Tibial artery (tissue), 4 donors: ENCODE measurements at regions not wholly inside any gene's neighbourhood (a gene's known extent, or its start where the extent isn't known, plus 50 kb on each side); places are given as distances from the start of the nearest gene placed in this dataset.
A peak's percentile ranks its signal among the peaks of the same experiment; 100 is the strongest.

Experiments
- DNase-seq, 2 donors: peaks; one replicate each; pipeline ENCODE4 v3.0.0-alpha.2; 2019
- H3K27ac ChIP-seq, 2 donors: fragments of 200-600 bp; sonication (generic) in 1 of 2; 1 replicate in 1 of 2; 2 replicates in 1 of 2; pipeline ENCODE4 v1.5.1; 2018 to 2019; ENCODE audit warnings: mild to moderate bottlenecking in 1 of 2
- H3K27me3 ChIP-seq, 2 donors: fragments of 200-600 bp; sonication (generic) in 1 of 2; one replicate each; pipeline versions ENCODE4 v1.5.1 to v1.6.0; 2016 to 2019
- H3K36me3 ChIP-seq, 3 donors: fragments of 200-600 bp; sonication (generic) in 2 of 3; one replicate each; pipeline ENCODE4 v1.5.1; 2016 to 2019; ENCODE audit warnings: mild to moderate bottlenecking in 2 of 3
- H3K4me1 ChIP-seq, 4 donors: fragments of 200-600 bp; sonication (generic) in 2 of 4; 1 replicate in 3 of 4; 2 replicates in 1 of 4; pipeline ENCODE4 v1.5.1; 2016 to 2019
- H3K4me3 ChIP-seq, 2 donors: fragments of 200-600 bp; sonication (generic) in 1 of 2; 1 replicate in 1 of 2; 2 replicates in 1 of 2; pipeline ENCODE4 v1.5.1; 2018 to 2019; ENCODE audit warnings: mild to moderate bottlenecking in 2 of 2
- H3K9me3 ChIP-seq, 3 donors: fragments of 200-600 bp; sonication (generic) in 1 of 3; one replicate each; pipeline ENCODE4 v1.5.1; 2016 to 2019
- intact Hi-C: fragments of 100-400 bp; cut with DNase I; formaldehyde crosslinking; loops from one replicate; pipeline ENCODE4 v1.15.0; 2023; ENCODE audit warnings: low total_unique reads
- TF ChIP-seq, protein P1 (sequence below), 2 experiments: fragments of 200-600 bp in 1 of 2; fragments of 450-650 bp in 1 of 2; IDR thresholded peaks; one replicate each; pipeline ENCODE4 v1.5.1; 2017 to 2019; ENCODE audit warnings: antibody characterized with exemption in 2 of 2, mild to moderate bottlenecking in 1 of 2, moderate library complexity in 1 of 2

DNA sequence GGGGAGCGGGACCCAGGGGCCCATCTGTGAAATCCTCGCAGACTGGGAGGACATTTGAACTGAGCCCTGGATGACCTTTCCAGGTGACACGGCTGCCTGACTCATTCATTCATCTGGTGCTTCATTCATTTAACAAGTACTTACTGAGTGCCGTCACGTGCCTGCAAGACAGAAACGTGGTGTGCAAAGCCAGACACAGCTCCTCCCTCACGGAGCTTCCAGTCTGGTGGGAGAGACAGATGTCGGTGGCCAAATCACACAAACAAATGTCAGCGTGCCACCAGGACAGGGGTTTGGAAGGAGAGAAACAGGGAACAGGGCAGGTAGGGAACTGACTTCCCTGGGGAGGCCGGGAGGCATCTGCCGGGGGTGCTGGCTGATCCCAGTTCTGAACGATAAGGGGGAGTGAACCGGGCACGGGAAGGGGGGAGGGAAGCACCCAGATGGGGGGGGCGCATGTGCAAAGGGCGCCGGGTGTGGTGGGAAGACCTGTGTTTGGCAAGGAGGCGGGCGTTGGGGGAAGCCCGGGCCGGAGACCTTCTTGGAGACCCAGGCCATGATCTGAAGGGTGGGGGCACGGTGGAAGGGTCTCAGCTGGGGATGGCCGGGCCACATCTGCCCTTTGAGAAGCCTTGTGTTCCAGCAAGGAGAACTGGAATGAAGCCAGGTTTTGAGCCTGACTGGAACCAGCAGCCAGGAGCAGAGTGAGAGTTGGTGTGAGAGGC, 93.6 kb upstream of the CIBAR2 start:
- Histone ChIP-seq H3K27ac (peak overlapping the region; percentile 82 to 88), H3K4me1 (peaks cover 3 to 80% (median 61%) of the 10 kb centered on the region in 4 donors), H3K27me3 (no peaks in the 10 kb centered on the region), H3K36me3 (no peaks in the 10 kb centered on the region), H3K4me3 (peak overlapping the region in 1 of 2 donors; percentile 19), H3K9me3 (no peaks in the 10 kb centered on the region)
- intact Hi-C loops: no loop called here
- DNase-seq: no peak
- TF ChIP-seq, protein P1, sequence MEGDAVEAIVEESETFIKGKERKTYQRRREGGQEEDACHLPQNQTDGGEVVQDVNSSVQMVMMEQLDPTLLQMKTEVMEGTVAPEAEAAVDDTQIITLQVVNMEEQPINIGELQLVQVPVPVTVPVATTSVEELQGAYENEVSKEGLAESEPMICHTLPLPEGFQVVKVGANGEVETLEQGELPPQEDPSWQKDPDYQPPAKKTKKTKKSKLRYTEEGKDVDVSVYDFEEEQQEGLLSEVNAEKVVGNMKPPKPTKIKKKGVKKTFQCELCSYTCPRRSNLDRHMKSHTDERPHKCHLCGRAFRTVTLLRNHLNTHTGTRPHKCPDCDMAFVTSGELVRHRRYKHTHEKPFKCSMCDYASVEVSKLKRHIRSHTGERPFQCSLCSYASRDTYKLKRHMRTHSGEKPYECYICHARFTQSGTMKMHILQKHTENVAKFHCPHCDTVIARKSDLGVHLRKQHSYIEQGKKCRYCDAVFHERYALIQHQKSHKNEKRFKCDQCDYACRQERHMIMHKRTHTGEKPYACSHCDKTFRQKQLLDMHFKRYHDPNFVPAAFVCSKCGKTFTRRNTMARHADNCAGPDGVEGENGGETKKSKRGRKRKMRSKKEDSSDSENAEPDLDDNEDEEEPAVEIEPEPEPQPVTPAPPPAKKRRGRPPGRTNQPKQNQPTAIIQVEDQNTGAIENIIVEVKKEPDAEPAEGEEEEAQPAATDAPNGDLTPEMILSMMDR (IDR thresholded peaks at IDR 0.05): no peak

DNA sequence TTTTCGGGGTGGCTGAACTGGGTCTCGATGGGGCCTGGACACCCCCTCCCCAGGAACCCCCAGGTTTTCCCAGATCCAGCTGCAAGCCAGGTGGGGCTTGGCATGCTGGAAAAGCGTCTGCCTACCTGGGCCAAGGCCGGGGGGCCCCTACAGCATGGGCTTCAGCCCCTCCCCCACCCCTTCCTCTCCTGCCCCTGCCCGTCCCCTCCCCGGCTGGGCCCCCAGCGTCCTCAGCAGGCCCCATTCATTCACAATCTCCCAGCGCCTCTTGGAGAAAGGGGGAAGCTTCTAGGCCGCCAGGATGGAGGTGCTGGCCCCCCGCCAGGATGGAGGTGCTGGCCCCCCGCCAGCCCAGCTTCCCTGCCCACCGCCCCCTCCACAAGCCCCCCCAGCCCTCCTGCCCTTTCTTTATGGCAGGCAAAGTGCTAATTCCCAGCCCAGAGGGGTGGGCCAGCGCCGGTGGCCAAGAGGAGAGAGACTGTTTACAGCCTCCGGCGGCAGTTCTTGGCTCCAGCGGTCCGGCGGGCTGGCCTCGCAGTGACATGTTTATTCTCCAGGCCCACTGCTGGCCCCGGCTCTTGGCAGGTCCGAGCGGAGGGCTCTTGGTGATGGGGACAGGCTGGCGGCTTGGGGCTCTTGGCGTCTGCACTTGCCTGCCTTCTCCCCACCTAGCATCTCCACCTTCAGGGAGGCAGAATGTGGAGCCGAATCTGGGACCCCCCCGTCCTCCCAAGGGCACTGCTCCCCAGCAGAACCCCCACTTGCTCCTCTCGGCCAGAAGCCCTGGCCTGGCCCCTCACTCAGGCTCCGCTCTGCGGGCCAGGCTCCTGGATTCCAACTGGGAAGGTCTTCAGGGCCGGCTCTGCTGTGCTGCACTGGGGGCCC, 94.4 kb upstream of the CIBAR2 start:
- Histone ChIP-seq H3K9me3 (no peaks in the 10 kb centered on the region), H3K27ac (peak overlapping the region; percentile 82 to 88), H3K4me1 (peaks cover 3 to 84% (median 68%) of the 10 kb centered on the region in 4 donors), H3K36me3 (no peaks in the 10 kb centered on the region), H3K4me3 (peak overlapping the region in 1 of 2 donors; percentile 19), H3K27me3 (no peaks in the 10 kb centered on the region)
- intact Hi-C loops: no loop called here
- TF ChIP-seq, protein P1 (IDR thresholded peaks at IDR 0.05): no peak
- peak; percentile 82 to 92 for DNase-seq

DNA sequence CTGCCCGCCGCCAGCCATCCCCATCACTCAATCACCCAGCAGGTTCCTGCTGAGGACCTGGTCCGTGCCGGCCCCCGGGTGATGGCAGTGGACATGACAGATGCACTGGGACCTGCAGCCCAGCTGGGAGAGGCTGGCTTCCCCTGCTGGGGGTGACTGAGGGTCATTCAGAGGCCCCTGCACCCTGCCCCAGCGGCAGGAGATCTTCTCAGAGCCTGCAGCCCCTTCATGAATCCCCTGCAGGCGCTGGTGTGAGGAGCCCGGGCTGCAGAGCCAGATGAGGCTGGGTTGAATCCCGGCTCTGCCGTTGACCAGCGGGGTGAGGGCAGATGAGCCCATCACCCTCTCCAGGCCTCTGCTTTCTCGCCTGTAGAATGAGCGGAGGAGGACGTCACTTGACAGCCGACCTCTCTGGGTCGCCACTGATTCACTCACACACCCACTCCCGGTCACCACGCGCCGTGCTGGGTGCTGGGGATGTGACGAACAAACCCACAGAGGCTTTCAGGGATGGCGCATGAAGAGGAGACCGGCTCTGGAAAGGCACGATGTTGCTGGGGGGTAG, 95.2 kb upstream of the CIBAR2 start:
- intact Hi-C loops: no loop called here
- no peak overlapping the region for H3K4me3 ChIP-seq
- no peaks in the 10 kb centered on the region for H3K9me3 ChIP-seq
- TF ChIP-seq, protein P1 (IDR thresholded peaks at IDR 0.05): no peak
- peak overlapping the region; percentile 82 to 88 for H3K27ac ChIP-seq
- peaks cover 3 to 84% (median 68%) of the 10 kb centered on the region in 4 donors for H3K4me1 ChIP-seq
- H3K36me3 ChIP-seq: no peaks in the 10 kb centered on the region
- H3K27me3 ChIP-seq: no peaks in the 10 kb centered on the region
- DNase-seq: no peak

DNA sequence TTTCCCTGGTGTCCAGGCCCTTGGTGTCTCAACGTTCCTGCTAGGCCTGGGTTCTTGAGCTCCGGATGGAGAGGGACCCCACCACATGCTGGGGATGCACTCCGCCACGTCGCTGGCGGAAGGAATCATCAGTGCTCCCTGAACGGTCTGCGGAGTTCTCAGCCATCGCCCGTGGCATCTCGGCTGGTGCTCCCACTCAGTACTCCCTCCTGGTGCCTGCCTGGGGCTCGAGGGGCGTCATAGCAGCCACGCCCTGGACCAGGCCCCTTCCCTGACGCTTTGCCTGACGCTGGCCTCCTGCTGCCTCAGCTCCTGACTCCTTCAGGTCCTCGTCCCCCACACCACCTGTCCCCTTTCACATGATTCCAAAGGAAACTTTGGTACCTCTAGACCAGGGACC, 95.9 kb upstream of the CIBAR2 start:
- peaks cover 3 to 84% (median 66%) of the 10 kb centered on the region in 4 donors for H3K4me1 ChIP-seq
- H3K27ac ChIP-seq: no peak overlapping the region
- no peaks in the 10 kb centered on the region for H3K36me3 ChIP-seq
- intact Hi-C loops: no loop called here
- TF ChIP-seq, protein P1 (IDR thresholded peaks at IDR 0.05): no peak
- H3K9me3 ChIP-seq: no peaks in the 10 kb centered on the region
- DNase-seq: no peak
- no peak overlapping the region for H3K4me3 ChIP-seq
- no peaks in the 10 kb centered on the region for H3K27me3 ChIP-seq

DNA sequence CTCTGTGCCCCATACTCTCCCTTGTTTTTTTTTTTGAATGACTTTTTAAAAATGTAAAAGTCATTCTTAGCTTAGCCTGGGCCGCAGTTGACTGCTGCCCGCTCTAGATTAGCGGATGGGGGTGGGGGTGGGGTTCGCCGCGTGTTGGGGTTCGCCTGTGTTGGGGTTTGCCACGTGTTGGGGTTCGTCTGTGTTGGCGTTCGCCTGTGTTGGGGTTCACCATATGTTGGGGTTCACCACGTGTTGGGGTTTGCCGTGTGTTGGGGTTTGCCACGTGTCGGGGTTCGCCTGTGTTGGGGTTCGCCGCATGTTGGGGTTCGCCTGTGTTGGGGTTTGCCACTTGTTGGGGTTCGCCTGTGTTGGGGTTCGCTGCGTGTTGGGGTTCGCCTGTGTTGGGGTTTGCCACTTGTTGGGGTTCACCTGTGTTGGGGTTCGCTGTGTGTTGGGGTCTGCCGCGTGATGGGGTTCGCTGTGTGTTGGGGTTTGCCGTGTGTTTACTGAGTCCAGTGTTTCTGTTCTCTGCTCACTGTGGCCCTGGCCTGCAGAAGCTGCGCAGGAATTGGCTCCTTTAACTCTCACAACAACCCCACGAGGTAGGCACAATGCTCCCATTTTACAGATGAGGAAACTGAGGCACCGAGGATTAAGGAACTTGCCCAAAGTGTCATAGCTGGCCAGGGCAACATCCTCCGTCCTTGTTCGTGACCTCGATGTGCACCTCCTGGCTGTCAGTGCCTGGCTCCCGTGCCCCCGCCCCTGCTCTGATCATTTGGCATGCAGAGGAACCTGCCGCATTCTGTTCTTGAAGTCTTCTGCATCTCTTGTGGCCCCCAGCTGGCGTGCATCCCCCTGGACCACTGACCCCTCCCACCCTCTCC, 96.6 kb upstream of the CIBAR2 start:
- Histone ChIP-seq H3K27ac (no peak overlapping the region), H3K4me3 (no peak overlapping the region), H3K27me3 (no peaks in the 10 kb centered on the region), H3K4me1 (peaks cover 3 to 84% (median 66%) of the 10 kb centered on the region in 4 donors), H3K9me3 (no peaks in the 10 kb centered on the region), H3K36me3 (no peaks in the 10 kb centered on the region)
- intact Hi-C loops: no loop called here
- no peak for DNase-seq
- TF ChIP-seq, protein P1 (IDR thresholded peaks at IDR 0.05): no peak
